Suprapubic skin (tissue), 3 donors: ENCODE measurements at regions not wholly inside any gene's neighbourhood (a gene's known extent, or its start where the extent isn't known, plus 50 kb on each side); places are given as distances from the start of the nearest gene placed in this dataset.

Experiments
- CTCF ChIP-seq, 2 donors: fragments of 200-600 bp in 1 of 2; fragments of 450-650 bp in 1 of 2; sonication (generic) in 1 of 2; IDR thresholded peaks; one replicate each; pipeline ENCODE4 v1.5.1; 2016 to 2019; ENCODE audit warnings: antibody characterized with exemption in 2 of 2, mild to moderate bottlenecking in 1 of 2, moderate library complexity in 1 of 2
- POLR2A ChIP-seq, 2 donors: fragments of 450-650 bp; IDR thresholded peaks; one replicate each; pipeline ENCODE4 v1.6.1; 2017; ENCODE audit warnings: antibody characterized with exemption in 2 of 2, mild to moderate bottlenecking in 2 of 2, moderate library complexity in 2 of 2

- TF ChIP-seq CTCF (IDR thresholded peaks at IDR 0.05): peak; percentile 32 to 47
- TF ChIP-seq POLR2A (IDR thresholded peaks at IDR 0.05): no peak
Measured at GRCh38 chr12:62192180-62192902, 67.9 kb upstream of the USP15 start.
